ENCODE measurements at regions not wholly inside any gene's neighbourhood (a gene's known extent, or its start where the extent isn't known, plus 50 kb on each side); places are given as distances from the start of the nearest gene placed in this dataset.
"Not testable (repeated sequence)": the region's sequence is repeated elsewhere in the genome, so short reads cannot be mapped to it uniquely, and the experiment has no call there.

- DNase-seq (ENCODE audit: low read depth in 2 of 2) = no peak
These were observed 811.6 kb downstream of the GLUD2 start for GRCh38 chrX:121858867-121859647.

- no peak for DNase-seq (ENCODE audit: low read depth in 2 of 2)
These were observed 816.6 kb downstream of the GLUD2 start for GRCh38 chrX:121863976-121864375.

- DNase-seq (ENCODE audit: low read depth in 2 of 2) = no peak
These were observed 817.2 kb downstream of the GLUD2 start for GRCh38 chrX:121864561-121864960.

- no peak for DNase-seq (ENCODE audit: low read depth in 2 of 2)
These were observed 822.6 kb downstream of the GLUD2 start for GRCh38 chrX:121869876-121870477.

- DNase-seq (ENCODE audit: low read depth in 2 of 2) = no peak
These were observed 823.7 kb downstream of the GLUD2 start for GRCh38 chrX:121871122-121871521.

GRCh38 chrX:121876305-121876704, 828.9 kb downstream of the GLUD2 start:
- no peak for DNase-seq (ENCODE audit: low read depth in 2 of 2)

GRCh38 chrX:121877337-121877736, 829.9 kb downstream of the GLUD2 start:
- not testable (repeated sequence) for DNase-seq (ENCODE audit: low read depth in 2 of 2)

GRCh38 chrX:121886557-121886956, 839.1 kb downstream of the GLUD2 start:
- DNase-seq (ENCODE audit: low read depth in 2 of 2) = no peak

GRCh38 chrX:121894756-121895155, 847.3 kb downstream of the GLUD2 start:
- no peak for DNase-seq (ENCODE audit: low read depth in 2 of 2)

- no peak for DNase-seq (ENCODE audit: low read depth in 2 of 2)
These were observed 855.1 kb downstream of the GLUD2 start for GRCh38 chrX:121902463-121902862.

- DNase-seq (ENCODE audit: low read depth in 2 of 2) = no peak
These were observed 856.6 kb downstream of the GLUD2 start for GRCh38 chrX:121903961-121904360.

- DNase-seq (ENCODE audit: low read depth in 2 of 2) = no peak
These were observed 873.8 kb downstream of the GLUD2 start for GRCh38 chrX:121921258-121921657.

- no peak for DNase-seq (ENCODE audit: low read depth in 2 of 2)
These were observed 884.2 kb downstream of the GLUD2 start for GRCh38 chrX:121931567-121931966.

- DNase-seq (ENCODE audit: low read depth in 2 of 2) = no peak
These were observed 885.3 kb downstream of the GLUD2 start for GRCh38 chrX:121932688-121933087.

- no peak for DNase-seq (ENCODE audit: low read depth in 2 of 2)
These were observed 901.8 kb downstream of the GLUD2 start for GRCh38 chrX:121949041-121949760.

GRCh38 chrX:121958886-121959285, 911.5 kb downstream of the GLUD2 start:
- no peak for DNase-seq (ENCODE audit: low read depth in 2 of 2)

GRCh38 chrX:121975671-121976070, 928.3 kb downstream of the GLUD2 start:
- DNase-seq (ENCODE audit: low read depth in 2 of 2) = no peak

- no peak for DNase-seq (ENCODE audit: low read depth in 2 of 2)
These were observed 939.8 kb downstream of the GLUD2 start for GRCh38 chrX:121987163-121987562.

- no peak for DNase-seq (ENCODE audit: low read depth in 2 of 2)
These were observed 940.4 kb downstream of the GLUD2 start for GRCh38 chrX:121987835-121988234.

- no peak for DNase-seq (ENCODE audit: low read depth in 2 of 2)
These were observed 956.7 kb downstream of the GLUD2 start for GRCh38 chrX:122004127-122004526.

- no peak for DNase-seq (ENCODE audit: low read depth in 2 of 2)
These were observed 979.3 kb downstream of the GLUD2 start for GRCh38 chrX:122026665-122027064.

- no peak for DNase-seq (ENCODE audit: low read depth in 2 of 2)
These were observed 998.8 kb downstream of the GLUD2 start for GRCh38 chrX:122046226-122046625.

- DNase-seq (ENCODE audit: low read depth in 2 of 2) = no peak
These were observed 999.4 kb downstream of the GLUD2 start for GRCh38 chrX:122046815-122047214.
